ENCODE measurements at regions not wholly inside any gene's neighbourhood (a gene's known extent, or its start where the extent isn't known, plus 50 kb on each side); places are given as distances from the start of the nearest gene placed in this dataset.

DNA sequence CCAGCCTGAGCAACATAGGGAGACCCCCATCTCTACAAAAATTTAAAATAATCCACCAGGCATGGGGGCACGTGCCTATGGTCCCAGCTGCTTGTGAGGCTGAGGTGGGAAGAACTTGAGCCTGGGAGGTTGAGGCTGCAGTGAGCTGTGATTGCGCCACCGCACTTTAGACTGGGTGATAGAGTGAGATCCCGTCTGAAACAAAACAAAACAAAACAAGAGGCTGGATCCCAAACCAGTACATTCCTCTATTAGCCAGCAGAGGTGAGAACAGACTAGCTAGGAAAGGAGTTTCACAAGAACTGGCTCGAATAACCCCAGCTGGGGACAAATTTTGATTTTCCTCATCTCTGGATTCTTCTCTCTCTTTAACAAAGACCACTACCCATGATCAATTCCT, 366.7 kb upstream of the ZFHX3 start:
- TF ChIP-seq EZH2phosphoT487 (IDR thresholded peaks at IDR 0.05; ENCODE audit: borderline replicate concordance, low read length) = no peak
- TF ChIP-seq, protein P1, sequence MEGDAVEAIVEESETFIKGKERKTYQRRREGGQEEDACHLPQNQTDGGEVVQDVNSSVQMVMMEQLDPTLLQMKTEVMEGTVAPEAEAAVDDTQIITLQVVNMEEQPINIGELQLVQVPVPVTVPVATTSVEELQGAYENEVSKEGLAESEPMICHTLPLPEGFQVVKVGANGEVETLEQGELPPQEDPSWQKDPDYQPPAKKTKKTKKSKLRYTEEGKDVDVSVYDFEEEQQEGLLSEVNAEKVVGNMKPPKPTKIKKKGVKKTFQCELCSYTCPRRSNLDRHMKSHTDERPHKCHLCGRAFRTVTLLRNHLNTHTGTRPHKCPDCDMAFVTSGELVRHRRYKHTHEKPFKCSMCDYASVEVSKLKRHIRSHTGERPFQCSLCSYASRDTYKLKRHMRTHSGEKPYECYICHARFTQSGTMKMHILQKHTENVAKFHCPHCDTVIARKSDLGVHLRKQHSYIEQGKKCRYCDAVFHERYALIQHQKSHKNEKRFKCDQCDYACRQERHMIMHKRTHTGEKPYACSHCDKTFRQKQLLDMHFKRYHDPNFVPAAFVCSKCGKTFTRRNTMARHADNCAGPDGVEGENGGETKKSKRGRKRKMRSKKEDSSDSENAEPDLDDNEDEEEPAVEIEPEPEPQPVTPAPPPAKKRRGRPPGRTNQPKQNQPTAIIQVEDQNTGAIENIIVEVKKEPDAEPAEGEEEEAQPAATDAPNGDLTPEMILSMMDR (IDR thresholded peaks at IDR 0.05; ENCODE audit: low read depth, low read length, poor library complexity, severe bottlenecking) = no peak

Data from DOHH2 (cell line).